ENCODE measurements at regions not wholly inside any gene's neighbourhood (a gene's known extent, or its start where the extent isn't known, plus 50 kb on each side); places are given as distances from the start of the nearest gene placed in this dataset.

- no peak for DNase-seq
Measured at GRCh38 chr13:107456431-107456830, 758.9 kb downstream of the LIG4 start.

DNA sequence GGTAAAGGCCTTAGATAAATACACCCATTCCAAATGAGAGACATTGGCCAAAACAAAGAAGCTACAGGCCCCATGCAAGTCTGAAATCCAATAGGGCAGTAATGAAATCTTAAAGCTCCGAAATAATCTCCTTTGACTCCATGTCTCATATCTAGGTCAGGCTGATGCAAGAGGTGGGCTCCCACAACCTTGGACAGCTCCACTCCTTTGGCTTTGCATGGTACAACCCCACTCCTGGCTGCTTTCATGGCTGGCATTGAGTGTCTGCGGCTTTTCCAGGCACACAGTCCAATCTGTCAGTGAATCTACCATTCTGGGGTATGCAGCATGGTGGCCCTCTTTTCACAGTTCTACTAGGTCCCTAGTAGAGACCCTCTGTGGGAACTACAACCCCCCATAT, 762.5 kb downstream of the LIG4 start:
- DNase-seq: no peak

GRCh38 chr13:107450931-107451330, 764.4 kb downstream of the LIG4 start:
- peak; percentile 99 for DNase-seq

- DNase-seq: peak; percentile 60
Measured at GRCh38 chr13:107450431-107450830, 764.9 kb downstream of the LIG4 start.

DNA sequence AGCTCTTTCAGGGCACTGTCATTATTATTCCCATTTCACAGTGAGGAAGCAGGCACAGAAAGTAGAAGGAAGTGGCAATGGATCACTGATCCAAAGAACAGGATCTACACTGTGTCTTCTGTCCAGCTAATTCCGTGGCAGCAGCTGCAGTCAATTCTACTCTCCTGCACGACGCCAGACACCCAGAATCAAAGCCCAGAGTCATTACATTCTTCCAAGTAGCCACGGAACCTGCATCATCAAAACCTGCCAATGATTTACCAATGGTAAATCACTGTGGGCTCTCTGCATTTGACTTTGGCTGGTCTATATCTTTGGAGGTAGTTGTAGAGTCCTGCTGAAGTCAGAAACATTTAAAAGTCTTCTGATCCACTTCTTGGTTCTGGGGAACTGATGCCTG, 767.7 kb downstream of the LIG4 start:
- DNase-seq: no peak

- DNase-seq: peak; percentile 28
Measured at GRCh38 chr13:107441279-107441678, 774.1 kb downstream of the LIG4 start.

GRCh38 chr13:107438251-107438650, 777.1 kb downstream of the LIG4 start:
- DNase-seq: no peak

GRCh38 chr13:107434347-107434746, 781.0 kb downstream of the LIG4 start:
- no peak for DNase-seq

- DNase-seq: peak; percentile 55
Measured at GRCh38 chr13:107427536-107427935, 787.8 kb downstream of the LIG4 start.

DNA sequence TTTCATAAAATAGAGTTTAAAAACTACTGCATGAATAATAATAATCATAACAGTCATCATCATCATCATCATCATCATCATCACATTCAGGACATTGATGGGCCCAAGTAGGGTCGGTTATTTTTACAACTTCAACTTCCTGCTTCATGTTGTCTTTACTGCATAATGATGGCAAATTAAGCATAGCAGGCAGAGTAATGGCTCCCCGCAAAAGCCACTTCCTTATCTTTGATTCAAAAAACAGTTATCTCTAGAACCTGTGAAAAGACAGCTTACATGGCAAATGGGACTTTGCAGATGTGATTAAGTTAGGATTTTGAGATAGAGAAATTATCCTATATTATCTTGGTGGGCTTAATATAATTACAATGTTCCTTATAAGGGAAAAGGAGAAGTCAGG, 792.9 kb downstream of the LIG4 start:
- DNase-seq: peak; percentile 12

GRCh38 chr13:107421951-107422350, 793.4 kb downstream of the LIG4 start:
- peak; percentile 56 for DNase-seq

DNA sequence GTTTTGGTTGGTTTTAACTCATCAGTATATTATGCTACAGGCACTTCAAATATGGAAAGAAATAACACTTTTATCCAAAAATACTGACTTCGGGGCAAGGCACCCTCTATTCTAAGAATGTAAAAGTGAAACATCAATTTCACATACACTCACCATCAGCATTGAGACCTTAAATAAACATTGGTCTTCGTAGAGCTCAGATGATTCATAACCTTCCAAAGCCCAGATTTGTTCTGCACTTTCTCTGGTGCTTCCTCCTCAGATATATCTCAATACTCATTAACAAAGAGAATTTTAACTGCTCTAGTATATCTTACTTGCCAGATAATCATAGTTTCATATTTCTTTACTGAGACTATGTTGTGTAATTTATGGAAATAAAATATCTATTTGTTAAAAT, 794.3 kb downstream of the LIG4 start:
- DNase-seq: peak; percentile 64

GRCh38 chr13:107413005-107413404, 802.3 kb downstream of the LIG4 start:
- no peak for DNase-seq

GRCh38 chr13:107407074-107407473, 808.3 kb downstream of the LIG4 start:
- peak; percentile 61 for DNase-seq

- no peak for DNase-seq
Measured at GRCh38 chr13:107395927-107396662, 819.2 kb downstream of the LIG4 start.

DNA sequence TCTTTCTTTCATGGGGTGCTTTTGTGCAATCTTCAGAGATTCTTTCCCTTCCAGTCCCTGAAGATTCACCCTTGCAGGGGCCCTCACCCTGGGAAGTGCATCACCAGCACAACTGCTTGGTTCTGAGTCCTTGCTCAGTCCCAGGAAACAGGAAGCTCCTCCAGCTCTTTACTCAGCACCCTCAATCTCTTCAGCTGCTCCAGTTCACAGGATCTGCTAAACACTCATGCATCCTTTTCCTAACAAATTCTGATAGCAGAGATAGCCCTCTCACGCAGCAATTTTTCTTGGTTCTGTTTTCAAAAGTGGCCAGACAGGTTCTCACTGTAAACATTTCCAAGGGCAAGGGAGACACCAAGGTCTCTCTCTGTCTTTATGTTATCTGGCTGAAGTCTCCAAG, 823.1 kb downstream of the LIG4 start:
- no peak for DNase-seq

DNA sequence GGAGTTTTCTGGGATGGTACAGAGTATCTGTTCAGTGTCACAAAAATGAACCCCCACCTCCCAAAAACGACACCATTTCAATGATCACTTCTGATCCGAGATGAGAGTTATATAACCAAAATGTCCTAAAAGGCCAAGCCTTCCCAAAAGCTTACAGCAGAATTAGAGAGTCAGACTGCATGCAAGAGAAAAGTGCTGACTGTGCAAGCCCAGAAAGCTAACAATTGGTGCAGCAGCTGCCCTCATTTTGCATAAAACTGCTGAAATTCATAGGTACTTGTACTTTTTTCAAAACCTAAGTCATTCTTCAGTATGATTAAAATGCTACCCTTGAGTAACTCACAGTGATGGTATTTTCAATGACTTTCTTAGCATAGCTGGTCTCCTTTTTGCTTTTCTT, 819.6 kb upstream of the ARGLU1 start:
- no peak for DNase-seq

- DNase-seq: no peak
Measured at GRCh38 chr13:107379407-107380155, 811.6 kb upstream of the ARGLU1 start.

DNA sequence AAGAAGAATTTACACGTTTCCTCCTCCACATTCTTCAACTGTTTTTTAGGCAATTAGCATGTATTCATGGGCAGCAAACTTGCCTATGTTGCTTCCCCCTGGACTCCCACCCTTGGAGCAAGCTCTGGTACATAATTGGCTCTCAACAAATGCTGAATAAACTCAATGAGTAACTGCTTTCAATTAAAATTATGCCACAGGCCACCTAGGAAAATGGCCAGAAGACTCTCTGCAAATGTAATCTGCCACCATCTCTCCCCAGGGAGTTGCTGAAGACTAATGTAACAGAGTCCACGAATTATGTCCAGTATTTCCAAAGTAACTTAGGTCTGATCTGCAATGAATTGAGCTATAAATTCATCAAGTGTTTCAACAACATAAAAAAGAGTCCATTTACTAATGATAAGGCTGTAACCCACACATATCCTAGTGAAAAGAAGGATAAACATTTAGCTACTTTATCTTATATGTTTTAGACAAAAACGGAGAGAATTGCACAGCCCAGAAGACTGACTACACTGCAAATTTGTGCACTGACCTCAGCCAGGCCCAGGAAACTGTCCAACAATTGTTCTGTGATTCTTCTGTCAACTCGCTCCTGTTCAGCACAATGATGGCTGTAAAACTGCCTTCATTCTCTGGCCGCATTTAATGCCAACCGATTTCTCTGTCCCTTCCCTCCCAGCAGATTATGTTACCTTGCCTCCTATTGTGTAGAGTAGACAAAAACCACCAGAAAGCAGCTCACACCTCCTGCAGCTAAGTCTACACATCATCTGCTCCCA, 808.6 kb upstream of the ARGLU1 start:
- peak; percentile 10 for DNase-seq

DNA sequence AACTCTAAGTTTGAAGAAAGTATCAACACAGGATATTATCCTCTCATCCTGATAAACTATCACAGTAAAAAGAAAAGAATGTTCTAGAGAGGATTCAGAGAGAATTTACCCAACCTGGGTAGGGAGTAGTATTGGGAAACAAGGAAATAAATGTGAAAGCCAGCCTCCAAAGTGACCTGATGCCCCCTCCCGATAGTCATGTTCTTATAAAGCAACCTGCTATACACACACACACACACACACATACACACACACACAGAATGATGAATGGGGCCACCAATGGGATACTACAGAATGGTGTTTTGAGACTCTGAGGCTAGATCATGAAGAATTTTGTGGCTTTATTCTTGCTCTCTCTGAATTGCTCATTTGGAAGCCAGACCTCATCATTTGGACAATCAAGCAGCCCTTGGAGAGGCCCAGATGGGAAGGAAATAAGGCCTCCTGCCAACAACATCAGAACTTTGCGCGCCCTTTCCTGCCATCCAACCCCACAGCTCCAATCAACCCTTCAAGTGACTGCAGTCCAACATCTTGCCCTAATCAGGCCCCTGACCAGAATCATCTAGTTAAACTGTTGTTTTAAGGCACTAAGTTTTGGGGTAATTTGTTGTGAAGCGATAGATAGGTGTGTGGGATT, 807.9 kb upstream of the ARGLU1 start:
- DNase-seq: peak; percentile 83

DNA sequence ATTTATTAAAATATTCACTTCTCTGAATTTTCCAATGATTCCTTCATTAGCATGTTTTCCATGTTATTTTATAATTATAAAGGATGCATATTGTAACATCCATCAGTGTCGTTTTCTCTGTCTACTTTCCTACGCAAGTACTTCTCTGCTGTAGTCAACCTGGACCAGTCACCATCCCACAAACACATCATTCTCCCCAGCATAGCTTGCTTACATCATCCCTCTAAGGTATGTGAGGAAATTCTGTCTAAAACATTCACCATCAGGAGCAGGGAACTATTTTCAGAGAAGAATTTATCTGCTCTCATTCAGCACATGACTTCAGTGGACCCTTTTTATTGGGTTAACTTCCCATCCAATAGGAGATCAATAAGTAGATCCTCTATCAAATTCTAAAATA, 806.1 kb upstream of the ARGLU1 start:
- DNase-seq: no peak

DNA sequence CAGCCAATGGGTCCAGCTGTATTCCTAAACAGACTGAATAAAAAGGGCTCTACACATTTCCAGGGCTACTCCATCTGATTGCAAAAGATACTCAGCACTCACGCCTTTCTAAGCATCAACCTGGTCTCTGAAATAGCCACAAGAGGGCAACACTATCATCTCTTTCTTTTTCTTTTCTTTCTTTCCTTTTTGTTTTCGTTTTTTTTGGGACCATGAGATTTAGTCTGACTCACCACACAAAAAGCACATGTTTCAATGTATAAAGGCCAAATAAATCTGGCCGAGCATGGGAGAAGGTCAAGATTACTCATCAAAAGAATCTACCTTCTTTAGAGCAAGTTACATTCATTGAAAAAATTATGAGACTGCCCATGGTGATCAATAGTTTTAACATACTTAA, 805.6 kb upstream of the ARGLU1 start:
- DNase-seq: peak; percentile 82
